Retinal pigment epithelial cell (primary cell): ENCODE measurements at regions not wholly inside any gene's neighbourhood (a gene's known extent, or its start where the extent isn't known, plus 50 kb on each side); places are given as distances from the start of the nearest gene placed in this dataset.

Experiments used
- DNase-seq: peaks from one replicate; pipeline ENCODE4 v3.0.0-alpha.2; 2010; ENCODE audit warnings: low read depth
- H3K4me3 ChIP-seq: 2 replicates; pipeline ENCODE4 v1.5.1; 2011; ENCODE audit warnings: mild to moderate bottlenecking, low read length, control low read depth, moderate library complexity
- TF ChIP-seq, protein P1 (sequence below): conservative IDR thresholded peaks from 2 replicates; pipeline ENCODE4 v1.5.1; 2011; ENCODE audit warnings: low read depth, low read length, control low read depth, inconsistent platforms

DNA sequence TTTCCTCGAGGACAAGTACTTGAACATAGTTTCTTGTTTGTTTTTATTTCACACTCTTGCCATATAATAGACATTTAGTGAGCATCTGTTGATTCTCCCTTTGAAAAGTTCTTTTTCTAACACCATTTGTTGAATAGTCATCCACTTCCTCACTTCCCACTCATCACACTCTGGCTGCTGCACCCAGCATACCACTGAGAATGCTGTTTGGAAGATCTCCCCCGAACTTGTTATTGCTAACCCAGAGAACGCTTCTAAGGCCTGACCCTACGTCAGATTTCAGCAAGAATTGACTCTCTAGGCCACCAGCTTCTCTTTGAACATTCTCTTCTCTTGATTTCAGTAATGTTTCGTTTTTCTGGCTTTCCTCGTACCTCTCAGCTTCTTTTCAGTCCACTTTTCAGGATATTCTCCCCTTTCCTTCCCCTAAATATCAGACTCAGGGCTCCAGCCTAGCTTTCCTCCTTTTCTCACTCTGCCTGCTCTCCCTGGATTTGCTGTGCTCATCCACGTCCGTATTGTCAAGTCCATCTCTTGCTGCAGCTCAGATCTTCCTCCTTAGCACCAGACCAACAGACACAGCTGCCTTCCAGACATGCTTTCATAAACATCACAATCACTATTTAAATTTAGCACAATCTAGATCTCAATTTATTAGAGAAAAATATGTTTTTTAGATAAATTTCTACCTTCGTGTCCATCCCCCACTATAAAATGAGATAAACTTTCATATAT lies 94.0 kb upstream of the SLC38A4 start:
- no peak overlapping the region for H3K4me3 ChIP-seq
- DNase-seq = no peak
- TF ChIP-seq, protein P1, sequence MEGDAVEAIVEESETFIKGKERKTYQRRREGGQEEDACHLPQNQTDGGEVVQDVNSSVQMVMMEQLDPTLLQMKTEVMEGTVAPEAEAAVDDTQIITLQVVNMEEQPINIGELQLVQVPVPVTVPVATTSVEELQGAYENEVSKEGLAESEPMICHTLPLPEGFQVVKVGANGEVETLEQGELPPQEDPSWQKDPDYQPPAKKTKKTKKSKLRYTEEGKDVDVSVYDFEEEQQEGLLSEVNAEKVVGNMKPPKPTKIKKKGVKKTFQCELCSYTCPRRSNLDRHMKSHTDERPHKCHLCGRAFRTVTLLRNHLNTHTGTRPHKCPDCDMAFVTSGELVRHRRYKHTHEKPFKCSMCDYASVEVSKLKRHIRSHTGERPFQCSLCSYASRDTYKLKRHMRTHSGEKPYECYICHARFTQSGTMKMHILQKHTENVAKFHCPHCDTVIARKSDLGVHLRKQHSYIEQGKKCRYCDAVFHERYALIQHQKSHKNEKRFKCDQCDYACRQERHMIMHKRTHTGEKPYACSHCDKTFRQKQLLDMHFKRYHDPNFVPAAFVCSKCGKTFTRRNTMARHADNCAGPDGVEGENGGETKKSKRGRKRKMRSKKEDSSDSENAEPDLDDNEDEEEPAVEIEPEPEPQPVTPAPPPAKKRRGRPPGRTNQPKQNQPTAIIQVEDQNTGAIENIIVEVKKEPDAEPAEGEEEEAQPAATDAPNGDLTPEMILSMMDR = no peak

DNA sequence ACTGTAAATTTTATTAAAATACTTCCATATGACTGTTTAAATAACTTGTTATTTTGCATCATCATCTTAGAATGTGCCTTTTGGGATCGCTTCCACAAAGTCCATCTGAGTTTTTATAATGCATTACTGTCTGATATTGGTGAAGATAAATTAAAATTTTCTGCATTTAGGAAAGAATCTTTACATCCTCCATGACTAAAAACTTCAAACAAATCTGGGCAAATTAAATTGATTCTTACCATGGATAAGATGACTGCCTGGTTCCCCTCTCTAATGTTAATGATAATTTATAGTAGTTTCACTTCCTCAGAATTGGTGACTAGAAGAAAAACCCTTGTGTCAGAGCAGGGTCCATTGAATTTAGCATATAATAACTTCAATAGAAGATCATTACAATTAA lies 94.7 kb upstream of the SLC38A4 start:
- DNase-seq = no peak
- H3K4me3 ChIP-seq = no peak overlapping the region
- TF ChIP-seq, protein P1 = no peak

DNA sequence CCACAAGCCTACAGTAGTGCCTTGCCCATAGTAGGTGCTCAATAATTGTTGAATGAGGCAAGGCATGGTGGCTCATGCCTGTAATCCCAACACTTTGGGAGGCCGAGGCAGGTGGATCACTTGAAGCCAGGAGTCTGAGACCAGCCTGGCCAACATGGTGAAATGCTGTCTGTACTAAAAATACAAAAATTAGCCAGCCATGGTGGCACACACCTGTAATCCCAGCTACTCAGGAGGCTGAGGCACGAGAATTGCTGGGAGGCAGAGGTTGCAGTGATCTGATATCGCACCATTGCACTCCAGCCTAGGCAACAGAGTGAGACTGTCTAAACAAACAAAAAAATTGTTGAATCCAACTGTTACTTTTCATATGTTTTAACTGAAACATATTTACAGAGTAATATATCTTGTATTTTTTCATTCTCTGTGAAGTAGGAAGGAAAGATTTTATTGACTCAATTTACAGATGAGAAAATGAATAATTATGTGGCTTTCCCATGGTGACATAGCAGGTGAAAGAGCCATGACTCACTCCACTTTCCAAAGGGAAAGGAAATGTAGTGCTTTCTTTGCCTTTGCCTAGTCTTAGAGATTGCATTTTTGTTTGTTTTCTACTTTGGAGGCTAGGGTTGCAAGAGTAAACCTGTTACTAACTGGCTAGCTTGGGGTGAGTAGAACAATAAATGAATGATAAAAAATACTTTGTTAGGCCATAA lies 95.4 kb upstream of the SLC38A4 start:
- TF ChIP-seq, protein P1 = no peak
- H3K4me3 ChIP-seq = no peak overlapping the region
- no peak for DNase-seq

DNA sequence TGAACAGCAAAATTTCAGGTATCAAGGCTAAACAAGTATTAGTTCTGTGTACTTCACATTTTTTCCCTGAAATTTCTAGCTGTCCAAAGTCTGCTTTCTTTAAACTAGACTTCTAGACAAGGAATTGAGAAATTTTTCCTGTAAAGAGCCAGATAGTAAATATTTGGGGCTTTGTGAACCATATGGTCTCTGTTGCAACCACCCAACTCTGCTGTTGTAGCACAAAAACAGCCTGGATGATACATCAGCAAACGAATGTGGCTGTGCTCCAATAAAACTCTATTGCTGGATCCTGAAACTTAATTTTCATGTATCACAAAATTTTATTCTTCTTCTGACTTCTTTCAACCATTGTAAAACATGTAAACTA lies 96.0 kb upstream of the SLC38A4 start:
- DNase-seq = no peak
- TF ChIP-seq, protein P1 = no peak
- H3K4me3 ChIP-seq = no peak overlapping the region

DNA sequence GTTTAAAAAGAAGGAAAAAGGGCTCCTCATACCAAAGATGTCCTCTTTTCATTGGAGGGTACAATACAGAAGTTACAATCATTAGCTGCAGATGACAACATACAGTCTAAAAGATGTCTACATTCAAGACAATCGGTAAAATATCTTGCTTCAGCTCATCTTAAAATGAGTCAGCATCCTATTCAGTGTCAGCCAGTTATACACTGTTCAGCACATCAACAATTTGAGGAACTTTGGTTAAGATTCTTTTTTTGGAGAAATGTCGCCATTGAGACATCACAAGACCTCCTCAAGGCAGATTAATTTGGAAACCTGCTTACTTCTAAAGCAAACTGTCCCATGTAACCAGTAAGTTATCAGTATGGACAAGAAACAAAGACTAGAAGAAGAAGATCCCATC lies 100.7 kb upstream of the SLC38A4 start:
- DNase-seq = no peak
- H3K4me3 ChIP-seq = no peak overlapping the region
- TF ChIP-seq, protein P1 = no peak

DNA sequence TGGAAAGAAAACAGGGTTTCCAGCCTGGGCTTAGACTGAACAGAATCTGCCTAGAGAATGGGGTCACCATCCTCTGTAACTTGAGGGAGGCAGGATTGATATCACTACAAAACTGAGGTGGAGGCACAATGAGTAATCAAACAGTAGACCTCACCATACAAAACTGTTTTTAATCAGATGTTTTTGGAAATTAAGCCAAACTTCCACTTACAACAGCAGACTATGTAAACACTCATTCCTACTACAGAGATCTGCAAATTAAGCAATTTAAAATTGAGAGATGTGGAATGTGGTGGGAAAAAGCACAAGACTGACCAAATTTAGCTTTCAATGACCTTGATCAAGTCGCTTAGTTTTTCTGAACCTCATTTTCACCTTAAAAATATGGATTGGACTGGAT lies 104.3 kb upstream of the SLC38A4 start:
- no peak overlapping the region for H3K4me3 ChIP-seq
- TF ChIP-seq, protein P1 = no peak
- DNase-seq = no peak

DNA sequence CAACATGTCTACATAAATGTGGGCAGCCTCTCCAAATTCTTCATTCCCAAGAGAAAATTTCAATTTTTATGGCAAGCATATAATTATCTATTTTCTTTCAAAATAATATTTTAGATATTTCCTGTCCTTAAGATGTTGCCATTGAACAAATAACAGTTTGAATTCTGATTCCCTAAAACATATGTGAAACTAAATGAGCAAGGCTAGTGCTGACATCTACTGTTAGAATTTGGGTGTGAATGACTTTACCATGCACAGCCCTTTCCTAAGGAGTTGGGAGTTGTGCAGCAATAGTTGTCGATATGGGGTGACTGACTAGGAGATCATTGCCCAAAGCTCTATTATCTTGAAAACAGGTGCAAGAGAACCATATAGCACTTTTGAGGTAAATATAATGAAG lies 108.2 kb upstream of the SLC38A4 start:
- no peak for DNase-seq
- TF ChIP-seq, protein P1 = peak; percentile 65
- no peak overlapping the region for H3K4me3 ChIP-seq
